ENCODE measurements at regions not wholly inside any gene's neighbourhood (a gene's known extent, or its start where the extent isn't known, plus 50 kb on each side); places are given as distances from the start of the nearest gene placed in this dataset.

DNA sequence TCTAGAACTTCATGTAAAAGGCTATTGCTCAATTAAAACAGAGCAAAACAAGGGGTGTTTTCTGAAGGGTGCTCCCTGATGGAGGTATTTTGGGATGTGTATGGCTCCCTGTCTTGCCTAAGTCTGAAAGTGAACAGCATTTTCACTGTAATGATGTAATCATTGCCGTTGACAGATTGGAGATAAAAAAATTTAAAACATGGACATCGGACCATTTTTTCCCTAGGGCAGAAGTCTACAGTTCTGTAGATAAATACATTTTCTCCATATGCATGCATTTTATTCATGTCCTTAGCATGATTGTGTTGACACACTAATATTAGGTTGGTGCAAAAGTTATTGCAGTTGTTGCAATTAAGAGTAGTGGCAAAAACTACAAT is 85.1 kb upstream of the ATXN1 start:
- WGBS (ENCODE audit: insufficient coverage), result 100% methylated on average over 1 of the region's 2 CpGs

DNA sequence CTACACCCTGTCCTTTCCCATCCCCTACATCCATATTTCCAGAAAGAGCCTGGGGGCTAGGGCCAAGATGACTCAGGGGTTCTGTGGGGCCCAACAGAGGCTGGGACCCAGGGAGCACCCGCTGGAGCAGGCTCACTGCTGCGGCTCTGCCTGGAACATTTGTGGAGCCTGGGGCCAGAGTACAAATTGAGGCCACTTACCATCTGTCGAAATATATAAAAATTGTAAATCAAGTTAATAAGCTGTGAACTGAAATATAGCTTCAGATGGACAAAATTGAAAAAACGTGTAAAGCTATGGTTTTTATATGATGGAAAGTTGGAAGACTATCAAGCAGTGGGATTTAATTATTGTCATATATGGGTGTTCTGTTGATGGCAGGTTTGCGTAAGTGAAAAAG is 82.9 kb upstream of the ATXN1 start:
- H3K36me3 ChIP-seq (ENCODE audit: control insufficient read depth, insufficient read depth, low read length), result no peaks in the 10 kb centered on the region
- Mint-ChIP-seq H3K36me3 (no peaks in the 10 kb centered on the region), H3K4me3 (no peak overlapping the region), H3K27me3 (ENCODE audit: low read depth in 2 of 2) (peaks cover 0 to 7% of the 10 kb centered on the region in 2 donors), H3K4me1 (peaks cover under 1 to 8% of the 10 kb centered on the region in 2 donors), H3K27ac (no peak overlapping the region), H3K9me3 (no peaks in the 10 kb centered on the region)
- no peak for ATAC-seq
- no peaks in the 10 kb centered on the region for H3K27me3 ChIP-seq (ENCODE audit: control insufficient read depth, insufficient read depth, low read length)
- H3K27ac ChIP-seq (ENCODE audit: low read length), result no peak overlapping the region
- H3K4me1 ChIP-seq (ENCODE audit: control insufficient read depth, insufficient read depth, low read length), result no peaks in the 10 kb centered on the region
- no peak for DNase-seq
- no peaks in the 10 kb centered on the region for H3K9me3 ChIP-seq (ENCODE audit: control insufficient read depth, insufficient read depth, low read length)
- 93% methylated on average over 5 of the region's 5 CpGs for WGBS (ENCODE audit: insufficient coverage)
- TF ChIP-seq, protein P1, sequence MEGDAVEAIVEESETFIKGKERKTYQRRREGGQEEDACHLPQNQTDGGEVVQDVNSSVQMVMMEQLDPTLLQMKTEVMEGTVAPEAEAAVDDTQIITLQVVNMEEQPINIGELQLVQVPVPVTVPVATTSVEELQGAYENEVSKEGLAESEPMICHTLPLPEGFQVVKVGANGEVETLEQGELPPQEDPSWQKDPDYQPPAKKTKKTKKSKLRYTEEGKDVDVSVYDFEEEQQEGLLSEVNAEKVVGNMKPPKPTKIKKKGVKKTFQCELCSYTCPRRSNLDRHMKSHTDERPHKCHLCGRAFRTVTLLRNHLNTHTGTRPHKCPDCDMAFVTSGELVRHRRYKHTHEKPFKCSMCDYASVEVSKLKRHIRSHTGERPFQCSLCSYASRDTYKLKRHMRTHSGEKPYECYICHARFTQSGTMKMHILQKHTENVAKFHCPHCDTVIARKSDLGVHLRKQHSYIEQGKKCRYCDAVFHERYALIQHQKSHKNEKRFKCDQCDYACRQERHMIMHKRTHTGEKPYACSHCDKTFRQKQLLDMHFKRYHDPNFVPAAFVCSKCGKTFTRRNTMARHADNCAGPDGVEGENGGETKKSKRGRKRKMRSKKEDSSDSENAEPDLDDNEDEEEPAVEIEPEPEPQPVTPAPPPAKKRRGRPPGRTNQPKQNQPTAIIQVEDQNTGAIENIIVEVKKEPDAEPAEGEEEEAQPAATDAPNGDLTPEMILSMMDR (IDR thresholded peaks at IDR 0.05), result no peak
- no peak overlapping the region for H3K4me3 ChIP-seq (ENCODE audit: low read length)
- intact Hi-C loops (cut with micrococcal nuclease), result no loop called here

More for the DNA sequence above, 85.1 kb upstream of the ATXN1 start:
- Histone ChIP-seq H3K36me3 (ENCODE audit: control insufficient read depth, insufficient read depth, low read length) (no peaks in the 10 kb centered on the region), H3K4me3 (ENCODE audit: low read length) (no peak overlapping the region), H3K27ac (ENCODE audit: low read length) (no peak overlapping the region), H3K9me3 (ENCODE audit: control insufficient read depth, insufficient read depth, low read length) (no peaks in the 10 kb centered on the region), H3K27me3 (ENCODE audit: control insufficient read depth, insufficient read depth, low read length) (peaks cover 2% of the 10 kb centered on the region), H3K4me1 (ENCODE audit: control insufficient read depth, insufficient read depth, low read length) (no peaks in the 10 kb centered on the region)
- intact Hi-C loops (cut with micrococcal nuclease), result no loop called here
- TF ChIP-seq, protein P1 (IDR thresholded peaks at IDR 0.05), result no peak
- peaks cover 11 to 19% of the 10 kb centered on the region in 2 donors for H3K4me1 Mint-ChIP-seq
- H3K27ac Mint-ChIP-seq, result no peak overlapping the region
- no peaks in the 10 kb centered on the region for H3K36me3 Mint-ChIP-seq
- H3K27me3 Mint-ChIP-seq (ENCODE audit: low read depth in 2 of 2), result peaks cover 4 to 19% of the 10 kb centered on the region in 2 donors
- ATAC-seq, result no peak
- no peak for DNase-seq
- H3K9me3 Mint-ChIP-seq, result no peaks in the 10 kb centered on the region
- H3K4me3 Mint-ChIP-seq, result no peak overlapping the region

DNA sequence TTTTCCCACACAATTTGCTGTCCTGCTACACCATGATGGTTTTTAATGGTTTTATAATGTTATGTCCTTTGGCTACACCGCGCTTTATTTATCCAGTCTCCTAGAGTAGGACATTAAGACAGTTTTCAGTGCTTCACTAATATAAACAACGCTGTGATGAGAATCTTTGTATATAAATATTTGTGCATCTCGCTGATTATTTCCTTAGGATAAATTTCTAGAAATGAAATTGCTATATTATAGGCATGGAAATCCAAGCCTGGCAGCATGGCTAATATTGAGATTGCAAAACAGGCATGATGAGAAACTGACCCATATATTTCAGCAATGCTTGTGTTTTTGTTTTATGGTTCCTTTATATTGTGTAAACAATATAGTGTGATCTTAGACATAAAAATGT is 81.4 kb upstream of the ATXN1 start:
- no peaks in the 10 kb centered on the region for H3K4me1 ChIP-seq (ENCODE audit: control insufficient read depth, insufficient read depth, low read length)
- H3K36me3 ChIP-seq (ENCODE audit: control insufficient read depth, insufficient read depth, low read length), result no peaks in the 10 kb centered on the region
- ATAC-seq (no peak), DNase-seq (no peak)
- WGBS (ENCODE audit: insufficient coverage), result 97% methylated on average over 2 of the region's 4 CpGs
- no peaks in the 10 kb centered on the region for H3K27me3 ChIP-seq (ENCODE audit: control insufficient read depth, insufficient read depth, low read length)
- H3K4me3 Mint-ChIP-seq, result no peak overlapping the region
- no peak overlapping the region for H3K27ac Mint-ChIP-seq
- peaks cover 2% of the 10 kb centered on the region in 2 donors for H3K4me1 Mint-ChIP-seq
- intact Hi-C loops (cut with micrococcal nuclease), result no loop called here
- no peak overlapping the region for H3K27ac ChIP-seq (ENCODE audit: low read length)
- TF ChIP-seq, protein P1 (IDR thresholded peaks at IDR 0.05), result no peak
- H3K9me3 Mint-ChIP-seq, result no peaks in the 10 kb centered on the region
- H3K9me3 ChIP-seq (ENCODE audit: control insufficient read depth, insufficient read depth, low read length), result no peaks in the 10 kb centered on the region
- H3K4me3 ChIP-seq (ENCODE audit: low read length), result no peak overlapping the region
- H3K27me3 Mint-ChIP-seq (ENCODE audit: low read depth in 2 of 2), result peaks cover 0 to 3% of the 10 kb centered on the region in 2 donors
- H3K36me3 Mint-ChIP-seq, result no peaks in the 10 kb centered on the region

DNA sequence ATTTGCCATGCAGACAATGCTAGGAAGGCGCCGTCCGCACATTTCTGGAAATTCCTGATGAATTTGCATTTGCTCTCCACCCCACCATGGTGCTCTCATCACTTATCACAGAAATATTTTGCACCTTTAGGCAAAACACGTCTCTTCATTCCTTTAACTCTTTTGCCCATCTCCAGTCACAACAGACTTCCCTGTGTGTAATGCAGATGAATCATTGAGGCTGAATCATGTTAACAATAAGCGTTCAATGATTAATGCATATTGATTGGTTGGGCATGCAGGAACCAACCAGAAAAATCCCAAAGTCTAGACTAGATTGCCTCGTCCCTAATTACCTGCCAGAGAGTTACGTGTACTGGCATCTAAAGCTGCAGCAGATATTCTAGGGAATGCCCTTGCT is 80.0 kb upstream of the ATXN1 start:
- no peaks in the 10 kb centered on the region for H3K27me3 ChIP-seq (ENCODE audit: control insufficient read depth, insufficient read depth, low read length)
- H3K4me3 ChIP-seq (ENCODE audit: low read length), result no peak overlapping the region
- no peak overlapping the region for H3K27ac ChIP-seq (ENCODE audit: low read length)
- no peak overlapping the region for H3K27ac Mint-ChIP-seq
- no peaks in the 10 kb centered on the region for H3K36me3 Mint-ChIP-seq
- H3K9me3 Mint-ChIP-seq, result no peaks in the 10 kb centered on the region
- intact Hi-C loops (cut with micrococcal nuclease), result no loop called here
- H3K36me3 ChIP-seq (ENCODE audit: control insufficient read depth, insufficient read depth, low read length), result no peaks in the 10 kb centered on the region
- H3K4me3 Mint-ChIP-seq, result no peak overlapping the region
- peaks cover 16% of the 10 kb centered on the region in 2 donors for H3K4me1 Mint-ChIP-seq
- 97% methylated on average over 6 of the region's 7 CpGs for WGBS (ENCODE audit: insufficient coverage)
- H3K9me3 ChIP-seq (ENCODE audit: control insufficient read depth, insufficient read depth, low read length), result no peaks in the 10 kb centered on the region
- ATAC-seq, result no peak
- H3K27me3 Mint-ChIP-seq (ENCODE audit: low read depth in 2 of 2), result peaks cover 0 to 3% of the 10 kb centered on the region in 2 donors
- TF ChIP-seq, protein P1 (IDR thresholded peaks at IDR 0.05), result no peak
- no peak for DNase-seq
- no peaks in the 10 kb centered on the region for H3K4me1 ChIP-seq (ENCODE audit: control insufficient read depth, insufficient read depth, low read length)
